HG03097 (cell line): ENCODE measurements at regions not wholly inside any gene's neighbourhood (a gene's known extent, or its start where the extent isn't known, plus 50 kb on each side); places are given as distances from the start of the nearest gene placed in this dataset.
"Not testable (repeated sequence)": the region's sequence is repeated elsewhere in the genome, so short reads cannot be mapped to it uniquely, and the experiment has no call there.

Experiments
- ATAC-seq: cut with Tn5 transposase; IDR thresholded peaks from one replicate; pipeline ENCODE4 v1.9.1; 2021; ENCODE audit not compliant: unreplicated experiment, low FRiP score

DNA sequence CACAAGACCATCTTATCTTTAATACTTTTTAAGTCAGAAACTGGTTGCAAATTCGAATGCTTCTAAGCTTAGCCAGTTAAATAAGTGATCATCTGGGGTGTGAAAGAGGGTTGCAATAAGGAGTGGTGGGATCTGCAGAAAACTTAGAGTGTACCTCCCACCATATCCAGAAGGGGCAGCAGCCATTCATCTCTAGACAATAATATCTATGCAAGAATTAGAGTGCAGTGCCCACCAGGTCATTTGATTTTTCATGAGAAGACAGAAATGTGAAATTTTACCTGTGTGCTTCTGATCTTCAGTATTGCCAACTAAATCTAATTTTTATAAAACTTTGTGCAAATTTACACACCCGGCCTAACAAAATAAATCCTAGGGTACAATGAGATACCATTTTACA, 127.2 kb upstream of the SP4 start:
- ATAC-seq = no peak

DNA sequence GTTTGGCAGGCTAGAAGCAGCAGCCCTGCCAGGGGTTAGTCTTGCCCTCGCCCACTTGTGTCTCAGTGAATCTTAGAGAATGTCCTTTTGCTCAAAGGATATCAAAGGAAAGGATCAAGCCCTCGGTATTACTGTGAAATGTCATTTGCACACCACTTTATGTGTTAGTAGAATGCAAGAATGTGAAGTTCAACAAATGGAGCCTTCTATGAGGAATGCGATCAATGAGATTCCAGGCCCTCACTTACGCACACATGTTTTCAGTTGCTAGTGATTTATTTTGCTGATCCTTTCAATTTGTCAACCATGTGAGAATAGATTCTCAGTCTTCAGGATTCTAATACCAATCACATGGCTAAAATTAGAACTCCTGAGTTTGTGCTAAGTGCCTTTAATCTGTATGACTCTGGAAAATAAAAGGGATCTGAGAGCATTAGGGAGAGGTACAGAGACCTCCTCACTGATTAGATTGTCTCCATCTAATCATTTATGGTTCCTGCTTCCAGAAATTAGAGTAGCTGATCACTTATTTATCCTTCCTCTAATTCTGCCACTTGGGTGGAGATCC, 123.0 kb upstream of the SP4 start:
- ATAC-seq = no peak

- ATAC-seq = no peak
Measured at GRCh38 chr7:21305455-21306235, 122.2 kb upstream of the SP4 start.

DNA sequence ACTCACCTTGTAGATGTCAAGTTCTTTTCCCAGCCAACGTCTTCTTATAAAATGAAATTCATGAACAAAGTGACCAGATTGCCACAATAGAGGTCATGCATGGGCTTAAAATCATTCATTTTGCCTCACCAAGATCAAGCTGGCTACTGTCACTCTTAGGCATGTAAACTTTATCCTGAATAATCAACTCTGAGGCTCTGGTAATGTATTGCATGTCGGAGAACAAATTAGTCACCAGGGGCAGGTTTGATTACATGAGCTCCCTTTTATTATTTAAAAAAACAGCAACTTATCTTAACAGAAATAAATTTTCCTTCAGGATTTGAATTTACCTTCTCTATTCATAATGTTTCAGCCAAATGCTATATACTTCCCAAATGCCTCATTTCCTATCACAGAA, 112.9 kb upstream of the SP4 start:
- no peak for ATAC-seq

DNA sequence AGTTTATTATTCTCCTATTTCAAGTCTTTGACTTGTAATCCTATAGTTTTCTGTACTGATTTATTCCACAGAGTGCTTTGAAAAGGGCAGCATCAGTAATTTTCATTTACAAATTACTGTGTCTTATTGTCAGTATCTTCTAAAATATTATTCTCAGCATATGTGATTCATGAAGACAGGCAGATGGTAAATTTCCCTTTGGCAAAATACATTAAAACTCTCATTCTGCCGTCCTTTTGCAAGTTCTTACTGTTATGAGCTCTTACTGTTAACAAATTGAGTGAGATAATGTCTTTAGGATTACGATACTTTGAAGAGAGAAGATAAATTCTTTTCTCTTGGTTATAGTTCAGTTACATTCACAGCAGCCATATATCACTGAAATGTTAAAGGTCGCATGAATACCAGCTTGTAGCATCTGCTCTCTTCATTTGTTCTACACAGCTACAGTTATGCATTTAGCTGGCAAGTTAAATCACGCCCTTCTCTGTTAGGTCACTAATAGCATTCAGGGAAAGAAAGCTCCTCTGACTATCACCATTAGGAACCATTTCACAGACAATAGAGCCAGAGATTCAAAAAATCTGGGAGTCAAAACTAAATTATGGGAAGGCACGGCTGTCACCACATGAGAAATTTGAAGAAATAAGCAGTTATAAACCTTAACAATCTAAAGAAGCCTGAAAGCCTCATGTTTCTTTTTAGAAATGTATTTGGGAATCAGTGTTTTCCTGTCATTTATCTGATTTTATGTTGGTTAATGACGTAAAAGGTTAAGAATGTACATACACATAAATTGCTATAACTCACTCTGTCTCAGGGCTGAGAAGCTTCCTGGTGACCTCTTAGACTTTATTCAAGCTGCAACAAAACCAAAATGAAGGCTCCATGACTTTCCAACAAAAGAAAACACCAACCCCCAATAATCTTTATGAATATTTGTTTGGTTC, 109.6 kb upstream of the SP4 start:
- no peak for ATAC-seq

DNA sequence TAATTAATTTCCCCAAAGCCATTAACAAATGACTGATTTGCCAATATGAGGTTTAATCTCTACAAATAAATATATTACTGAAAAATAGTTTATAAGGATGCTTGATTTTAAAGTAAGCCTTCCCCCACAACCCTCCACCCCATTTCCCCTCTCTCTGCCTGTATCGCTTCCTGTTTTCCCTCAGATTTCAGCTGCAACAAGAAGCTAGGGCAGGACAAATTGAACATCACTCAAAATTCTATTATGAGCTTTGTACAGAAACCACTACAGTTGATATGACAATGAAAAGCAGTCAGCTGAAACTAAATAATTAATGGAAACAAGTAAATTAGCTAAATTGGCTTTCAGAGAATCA, 109.0 kb upstream of the SP4 start:
- no peak for ATAC-seq

DNA sequence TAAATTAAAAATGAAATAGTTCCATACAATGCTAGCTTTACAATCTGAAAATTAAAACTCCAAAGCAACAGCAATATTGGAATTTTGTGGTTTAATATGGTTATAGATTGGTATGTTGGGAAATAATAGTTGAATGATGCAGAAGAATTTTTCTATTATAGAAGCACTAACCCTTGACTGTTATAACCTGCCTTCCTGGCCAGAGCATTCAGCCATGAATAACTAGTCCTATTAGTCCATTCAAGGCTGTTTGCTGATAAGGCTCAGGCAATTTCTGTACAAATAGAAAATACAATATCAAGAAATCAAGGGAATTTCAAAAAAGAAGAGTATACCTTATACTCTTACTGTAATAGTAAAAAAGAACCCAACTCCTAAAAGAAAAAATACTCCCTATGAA, 101.6 kb upstream of the SP4 start:
- no peak for ATAC-seq

- no peak for ATAC-seq
Measured at GRCh38 chr7:21326921-21327320, 101.0 kb upstream of the SP4 start.

- ATAC-seq = no peak
Measured at GRCh38 chr7:21327422-21328409, 100.2 kb upstream of the SP4 start.

GRCh38 chr7:21330462-21331178, 97.3 kb upstream of the SP4 start:
- no peak for ATAC-seq

GRCh38 chr7:21334906-21335305, 93.0 kb upstream of the SP4 start:
- ATAC-seq = no peak

- no peak for ATAC-seq
Measured at GRCh38 chr7:21336743-21337142, 91.1 kb upstream of the SP4 start.

- ATAC-seq = no peak
Measured at GRCh38 chr7:21338728-21339164, 89.1 kb upstream of the SP4 start.

- not testable (repeated sequence) for ATAC-seq
Measured at GRCh38 chr7:21344900-21345299, 83.0 kb upstream of the SP4 start.

GRCh38 chr7:21345361-21345760, 82.5 kb upstream of the SP4 start:
- no peak for ATAC-seq

GRCh38 chr7:21346297-21346696, 81.6 kb upstream of the SP4 start:
- ATAC-seq = no peak

DNA sequence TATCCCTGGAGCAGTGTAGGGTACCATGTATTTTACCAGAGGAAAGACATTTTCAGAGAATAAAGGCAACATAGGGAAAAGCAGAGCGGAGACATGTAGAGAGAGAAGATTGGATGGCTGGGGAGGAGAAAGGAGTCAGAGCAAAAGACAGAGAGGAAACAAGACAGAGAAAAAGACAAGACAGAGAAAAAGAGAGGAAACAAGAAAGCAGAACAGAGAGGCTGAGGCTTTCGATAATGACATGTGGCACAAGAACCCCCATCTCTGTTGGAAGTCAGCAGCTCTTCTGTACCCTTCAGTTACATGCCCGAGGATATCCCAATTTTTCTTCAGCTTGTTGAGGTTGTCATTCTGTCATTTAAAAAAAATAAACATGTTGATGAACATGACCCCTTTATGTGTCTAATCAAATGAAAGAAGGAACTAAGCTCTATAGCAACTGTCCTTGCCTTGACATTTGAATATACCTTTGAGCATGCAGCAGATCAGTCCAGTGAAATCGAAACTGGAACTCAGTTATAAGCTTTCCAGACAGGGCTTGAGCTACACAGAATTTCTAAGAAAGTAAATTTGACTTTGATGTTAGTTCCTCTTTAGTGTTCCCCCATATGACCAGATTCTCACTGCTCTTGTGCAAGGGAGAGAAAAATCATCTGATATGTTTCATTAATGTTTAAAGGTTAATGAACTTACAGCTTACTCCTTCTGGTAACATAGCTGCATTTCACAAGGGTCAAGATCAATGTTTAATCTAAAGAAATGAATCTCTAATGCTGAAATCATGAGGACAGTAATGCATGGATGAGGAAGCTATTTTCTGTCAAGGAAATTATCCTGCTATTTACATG, 75.1 kb upstream of the SP4 start:
- ATAC-seq = peak; percentile 77

- ATAC-seq = no peak
Measured at GRCh38 chr7:21353388-21353780, 74.5 kb upstream of the SP4 start.

DNA sequence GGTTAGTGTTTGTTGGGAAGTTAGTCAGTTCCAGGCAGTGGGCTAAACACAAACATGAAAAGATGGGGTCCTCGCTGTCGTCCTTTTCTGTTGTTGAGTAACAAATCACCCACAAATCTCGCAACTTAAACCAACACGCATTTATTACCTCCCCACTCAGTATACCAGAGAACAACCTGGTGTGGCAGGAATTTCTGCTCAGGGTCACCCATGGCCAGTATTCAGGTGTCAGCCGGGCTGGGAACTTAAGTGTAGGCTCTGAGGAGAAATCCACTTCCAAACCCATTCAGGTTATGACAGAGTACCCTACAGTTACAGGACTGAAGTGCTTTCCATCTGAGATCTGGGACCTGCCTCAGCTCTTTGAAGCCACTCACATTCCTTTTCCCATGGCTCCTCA, 73.6 kb upstream of the SP4 start:
- no peak for ATAC-seq
